GM23338 (cell line): ENCODE measurements at regions not wholly inside any gene's neighbourhood (a gene's known extent, or its start where the extent isn't known, plus 50 kb on each side); places are given as distances from the start of the nearest gene placed in this dataset.

ENCODE experiments used
- ATAC-seq: fragments of 200-7000 bp; cut with Tn5 transposase; 3 replicates; pipeline ENCODE4 v1.9.1; 2020
- DNase-seq: peaks from one replicate; pipeline ENCODE4 v3.0.0-alpha.2; 2015; ENCODE audit warnings: low spot score
- H2AFZ ChIP-seq: fragments of 200-600 bp; sonication (generic); 2 replicates; pipeline ENCODE4 v1.8.0; 2016; ENCODE audit warnings: antibody characterized with exemption, mild to moderate bottlenecking, moderate library complexity
- H3F3A ChIP-seq: fragments of 200-600 bp; sonication (generic); replicated peaks from 2 replicates; pipeline ENCODE4 v1.8.0; 2017; ENCODE audit warnings: antibody characterized with exemption, mixed run types, low read depth
- H3K27ac ChIP-seq: fragments of 200-600 bp; sonication (generic); 2 replicates; pipeline ENCODE4 v1.6.1; 2016; ENCODE audit warnings: low read depth
- H3K27me3 ChIP-seq: fragments of 200-600 bp; sonication (generic); 2 replicates; pipeline ENCODE4 v1.8.0; 2016; ENCODE audit warnings: mild to moderate bottlenecking, mixed run types, moderate library complexity; ENCODE audit not compliant: insufficient read depth
- H3K36me3 ChIP-seq: fragments of 200-600 bp; sonication (generic); 2 replicates; pipeline ENCODE4 v1.8.0; 2016; ENCODE audit warnings: mild to moderate bottlenecking; ENCODE audit not compliant: insufficient read depth
- H3K4me1 ChIP-seq: fragments of 200-600 bp; sonication (generic); 2 replicates; pipeline ENCODE4 v1.8.0; 2016; ENCODE audit warnings: mild to moderate bottlenecking, moderate library complexity; ENCODE audit not compliant: insufficient read depth
- H3K4me2 ChIP-seq: fragments of 200-600 bp; sonication (generic); 2 replicates; pipeline ENCODE4 v1.7.1; 2017; ENCODE audit warnings: mixed run types
- H3K4me3 ChIP-seq: fragments of 200-600 bp; sonication (generic); 2 replicates; pipeline ENCODE4 v1.6.1; 2016; ENCODE audit warnings: mixed run types
- H3K79me2 ChIP-seq: fragments of 200-600 bp; sonication (generic); replicated peaks from 2 replicates; pipeline ENCODE4 v1.8.0; 2017; ENCODE audit warnings: mild to moderate bottlenecking; ENCODE audit not compliant: insufficient read depth
- H3K9me2 ChIP-seq: fragments of 200-600 bp; sonication (generic); 2 replicates; pipeline ENCODE4 v1.8.0; 2017; ENCODE audit not compliant: insufficient read depth
- H4K20me1 ChIP-seq: fragments of 200-600 bp; sonication (generic); replicated peaks from 2 replicates; pipeline ENCODE4 v1.8.0; 2017; ENCODE audit warnings: mild to moderate bottlenecking; ENCODE audit not compliant: insufficient read depth
- H3K27ac Mint-ChIP-seq: 2 replicates; pipeline ENCODE4 v1.8.0; 2020; ENCODE audit warnings: inconsistent platforms, mild to moderate bottlenecking, moderate library complexity, mixed read lengths
- H3K27me3 Mint-ChIP-seq: 3 replicates; pipeline ENCODE4 v1.8.0; 2022; ENCODE audit warnings: low read depth, mild to moderate bottlenecking, moderate library complexity, mixed read lengths, inconsistent platforms; ENCODE audit not compliant: insufficient read depth, poor library complexity
- H3K36me3 Mint-ChIP-seq: 3 replicates; pipeline ENCODE4 v1.8.0; 2021; ENCODE audit warnings: low read depth, mild to moderate bottlenecking, inconsistent platforms, moderate library complexity, mixed read lengths
- H3K4me1 Mint-ChIP-seq: 3 replicates; pipeline ENCODE4 v1.8.0; 2020; ENCODE audit warnings: mild to moderate bottlenecking, inconsistent platforms, mixed read lengths
- H3K4me3 Mint-ChIP-seq: 3 replicates; pipeline ENCODE4 v1.8.0; 2021; ENCODE audit warnings: moderate library complexity, mild to moderate bottlenecking, inconsistent platforms, mixed read lengths
- H3K9me3 Mint-ChIP-seq: 3 replicates; pipeline ENCODE4 v1.8.0; 2020; ENCODE audit warnings: moderate library complexity, mild to moderate bottlenecking, inconsistent platforms, mixed read lengths
- CREB1 ChIP-seq: fragments of 250-450 bp; sonication (Bioruptor Pico); IDR thresholded peaks from 2 replicates; pipeline ENCODE4 v1.5.0; 2020; ENCODE audit warnings: low read depth, mild to moderate bottlenecking, moderate library complexity
- ETS1 ChIP-seq: IDR thresholded peaks from 2 replicates; pipeline ENCODE4 v1.6.1; 2016; ENCODE audit warnings: antibody characterized with exemption
- EZH2phosphoT487 ChIP-seq: fragments of 200-600 bp; sonication (generic); IDR thresholded peaks from one replicate; pipeline ENCODE4 v1.8.1; 2018; ENCODE audit warnings: antibody characterized with exemption; ENCODE audit not compliant: unreplicated experiment
- JUNB ChIP-seq: IDR thresholded peaks from one replicate; pipeline ENCODE4 v1.6.1; 2016; ENCODE audit warnings: antibody characterized with exemption; ENCODE audit not compliant: unreplicated experiment
- POLR2AphosphoS5 ChIP-seq: IDR thresholded peaks from 2 replicates; pipeline ENCODE4 v1.6.1; 2016; ENCODE audit warnings: antibody characterized with exemption, low read depth
- REST ChIP-seq: IDR thresholded peaks from one replicate; pipeline ENCODE4 v1.6.1; 2018; ENCODE audit warnings: antibody characterized with exemption; ENCODE audit not compliant: unreplicated experiment
- STAT1 ChIP-seq: IDR thresholded peaks from one replicate; pipeline ENCODE4 v1.6.1; 2016; ENCODE audit warnings: antibody characterized with exemption; ENCODE audit not compliant: unreplicated experiment
- ZNF331 ChIP-seq: fragments of 250-450 bp; sonication (Bioruptor Pico); IDR thresholded peaks from 2 replicates; pipeline ENCODE4 v1.5.0; 2020; ENCODE audit warnings: low read depth, mild to moderate bottlenecking, moderate library complexity
- ZNF462 ChIP-seq: fragments of 250-450 bp; sonication (Bioruptor Pico); IDR thresholded peaks from 2 replicates; pipeline ENCODE4 v1.5.0; 2020; ENCODE audit warnings: mild to moderate bottlenecking, moderate library complexity

- no peaks in the 10 kb centered on the region for H3K79me2 ChIP-seq
- H3K27me3 Mint-ChIP-seq, result peaks cover 3% of the 10 kb centered on the region
- H3K9me2 ChIP-seq, result peaks cover 5% of the 10 kb centered on the region; the same call in 1 of the 2 replicates
- no peak overlapping the region for H3K4me2 ChIP-seq
- no peaks in the 10 kb centered on the region for H3K4me1 ChIP-seq
- ATAC-seq (no peak), DNase-seq (no peak)
- H3F3A ChIP-seq, result no peaks in the 10 kb centered on the region
- no peak overlapping the region for H3K27ac Mint-ChIP-seq
- no peak for TF ChIP-seq JUNB
- no peak for TF ChIP-seq EZH2phosphoT487
- no peak for TF ChIP-seq ETS1
- no peak overlapping the region for H3K4me3 Mint-ChIP-seq
- no peak overlapping the region for H2AFZ ChIP-seq
- no peaks in the 10 kb centered on the region for H3K4me1 Mint-ChIP-seq
- H3K9me3 Mint-ChIP-seq, result peaks cover 5% of the 10 kb centered on the region; the same call in 2 of the 3 replicates
- H4K20me1 ChIP-seq, result no peaks in the 10 kb centered on the region
- no peaks in the 10 kb centered on the region for H3K27me3 ChIP-seq
- H3K27ac ChIP-seq, result no peak overlapping the region
- H3K4me3 ChIP-seq, result no peak overlapping the region
- H3K36me3 ChIP-seq, result no peaks in the 10 kb centered on the region
- H3K36me3 Mint-ChIP-seq, result no peaks in the 10 kb centered on the region
These were observed 210.8 kb upstream of the SEMA6D start for GRCh38 chr15:47506329-47507100.

- ATAC-seq (no peak), DNase-seq (no peak)
- no peaks in the 10 kb centered on the region for H3K36me3 Mint-ChIP-seq
- Histone ChIP-seq H3K27me3 (no peaks in the 10 kb centered on the region), H3K4me3 (no peak overlapping the region), H2AFZ (no peak overlapping the region), H3K4me1 (no peaks in the 10 kb centered on the region), H3K9me2 (peaks cover 5% of the 10 kb centered on the region; the same call in 1 of the 2 replicates), H3F3A (no peaks in the 10 kb centered on the region), H3K4me2 (no peak overlapping the region), H3K79me2 (no peaks in the 10 kb centered on the region), H3K36me3 (no peaks in the 10 kb centered on the region), H4K20me1 (no peaks in the 10 kb centered on the region), H3K27ac (no peak overlapping the region)
- H3K4me3 Mint-ChIP-seq, result no peak overlapping the region
- H3K4me1 Mint-ChIP-seq, result no peaks in the 10 kb centered on the region
- no peak overlapping the region for H3K27ac Mint-ChIP-seq
- H3K9me3 Mint-ChIP-seq, result peaks cover 5% of the 10 kb centered on the region; the same call in 2 of the 3 replicates
- H3K27me3 Mint-ChIP-seq, result peaks cover 3% of the 10 kb centered on the region
- TF ChIP-seq STAT1, result no peak
- TF ChIP-seq EZH2phosphoT487, result no peak
- no peak for TF ChIP-seq JUNB
- TF ChIP-seq POLR2AphosphoS5, result no peak
- no peak for TF ChIP-seq ZNF331 (CRISPR knock-in tag)
- no peak for TF ChIP-seq REST
- TF ChIP-seq ZNF462 (CRISPR knock-in tag), result no peak
- no peak for TF ChIP-seq CREB1 (CRISPR knock-in tag)
These were observed 209.9 kb upstream of the SEMA6D start for GRCh38 chr15:47507221-47507985.
